ENCODE measurements at regions not wholly inside any gene's neighbourhood (a gene's known extent, or its start where the extent isn't known, plus 50 kb on each side); places are given as distances from the start of the nearest gene placed in this dataset.

DNA sequence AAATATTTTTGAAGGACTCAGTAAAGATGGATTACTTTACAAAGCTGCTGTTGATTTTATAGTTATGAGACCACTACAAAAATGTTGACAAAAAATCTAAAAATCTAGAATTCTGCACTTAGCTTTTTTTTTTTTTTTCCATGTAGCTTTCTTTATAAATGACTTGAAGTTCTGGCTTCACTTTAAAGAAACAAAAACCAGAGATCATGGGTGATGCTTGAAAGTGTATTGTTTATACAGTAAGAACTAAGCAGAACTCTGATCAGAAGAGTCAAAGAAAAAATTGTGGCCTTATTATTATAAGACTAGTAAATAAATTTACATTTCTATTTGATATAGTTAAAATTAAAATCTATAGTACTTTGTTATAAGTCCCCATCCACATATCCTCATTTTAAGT is 301.7 kb downstream of the BLID start:
- TF ChIP-seq CTCF (IDR thresholded peaks at IDR 0.05; ENCODE audit: low read depth, low read length) = no peak
- no peak for DNase-seq (ENCODE audit: extremely low read depth, low read depth)

- no peak for TF ChIP-seq CTCF (IDR thresholded peaks at IDR 0.05; ENCODE audit: low read depth, low read length)
- DNase-seq (ENCODE audit: extremely low read depth, low read depth) = no peak
These were observed 305.7 kb downstream of the BLID start for GRCh38 chr11:121810291-121810690.

GRCh38 chr11:121808096-121808495 is 307.9 kb downstream of the BLID start:
- no peak for TF ChIP-seq CTCF (IDR thresholded peaks at IDR 0.05; ENCODE audit: low read depth, low read length)
- DNase-seq (ENCODE audit: extremely low read depth, low read depth) = no peak

- DNase-seq (ENCODE audit: extremely low read depth, low read depth) = no peak
- no peak for TF ChIP-seq CTCF (IDR thresholded peaks at IDR 0.05; ENCODE audit: low read depth, low read length)
These were observed 309.0 kb downstream of the BLID start for GRCh38 chr11:121807051-121807450.

- TF ChIP-seq CTCF (IDR thresholded peaks at IDR 0.05; ENCODE audit: low read depth, low read length) = no peak
- no peak for DNase-seq (ENCODE audit: extremely low read depth, low read depth)
These were observed 313.5 kb downstream of the BLID start for GRCh38 chr11:121802542-121802941.

DNA sequence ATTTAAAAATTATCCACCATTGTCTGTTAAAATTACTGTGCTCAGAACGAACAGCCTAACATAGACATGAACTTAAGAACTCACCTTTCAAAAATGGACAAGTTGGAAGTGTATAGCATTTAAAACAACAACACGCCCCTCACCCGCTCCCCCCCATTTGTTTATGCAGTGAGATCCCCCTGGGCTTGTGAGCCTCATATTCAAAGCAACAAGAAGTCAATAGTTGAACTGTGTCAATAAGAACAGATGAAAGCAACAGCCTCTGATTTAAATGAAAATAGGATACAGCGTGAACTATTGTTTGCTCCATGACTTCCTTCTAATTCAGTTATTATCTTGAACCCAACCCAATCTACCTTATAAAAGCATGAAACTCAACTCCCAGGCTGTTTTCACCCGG is 314.2 kb downstream of the BLID start:
- no peak for TF ChIP-seq CTCF (IDR thresholded peaks at IDR 0.05; ENCODE audit: low read depth, low read length)
- no peak for DNase-seq (ENCODE audit: extremely low read depth, low read depth)

DNA sequence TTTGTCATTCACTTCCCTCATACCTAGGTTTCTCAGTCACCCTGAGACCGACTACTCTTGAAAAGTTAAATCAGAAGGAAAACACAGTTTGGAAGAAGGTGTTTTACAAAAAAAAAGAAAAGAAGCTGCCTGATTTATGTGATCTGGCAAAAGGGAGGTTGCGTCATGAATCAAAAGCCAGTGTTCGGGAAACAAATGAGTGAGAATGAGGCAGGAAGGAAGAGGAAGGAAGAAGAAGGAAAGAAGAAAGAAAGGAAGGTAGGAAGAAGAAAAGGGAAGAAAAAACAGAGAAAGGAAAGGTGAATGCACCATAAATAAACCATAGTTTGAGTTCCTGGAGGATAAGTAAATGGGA is 314.6 kb downstream of the BLID start:
- DNase-seq (ENCODE audit: extremely low read depth, low read depth) = no peak
- TF ChIP-seq CTCF (IDR thresholded peaks at IDR 0.05; ENCODE audit: low read depth, low read length) = no peak

All from AG09319 (cell line).